ENCODE measurements at regions not wholly inside any gene's neighbourhood (a gene's known extent, or its start where the extent isn't known, plus 50 kb on each side); places are given as distances from the start of the nearest gene placed in this dataset.

DNA sequence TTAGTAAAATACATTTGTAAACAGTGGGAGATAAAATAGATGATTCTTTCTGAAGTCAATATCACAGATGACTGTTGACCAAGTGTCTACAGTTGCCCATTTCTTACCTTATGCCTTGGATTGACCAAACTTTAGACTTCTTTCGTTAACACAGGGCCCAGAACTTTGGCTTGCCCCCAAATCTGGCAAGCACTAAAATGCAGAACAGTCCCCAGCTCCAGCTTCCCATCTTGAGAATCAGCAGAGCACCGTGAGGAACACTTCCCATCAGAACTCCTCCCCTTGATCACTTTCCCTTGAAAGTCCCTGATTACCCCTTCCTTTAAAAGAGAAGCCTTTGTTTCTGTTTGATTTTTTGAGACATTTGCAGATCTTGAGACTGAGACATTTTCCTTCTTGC, 1039.9 kb downstream of the TLE1 start:
- no peak for ATAC-seq (ENCODE audit: low read depth in 2 of 2)
- Mint-ChIP-seq H3K27me3 (no peaks in the 10 kb centered on the region), H3K36me3 (peaks cover 0 to 6% of the 10 kb centered on the region in 2 donors), H3K9me3 (peaks cover 0 to 16% (median 0%) of the 10 kb centered on the region in 7 donors), H3K4me3 (no peak overlapping the region), H3K27ac (no peak overlapping the region), H3K4me1 (no peaks in the 10 kb centered on the region)
- no peak for DNase-seq

DNA sequence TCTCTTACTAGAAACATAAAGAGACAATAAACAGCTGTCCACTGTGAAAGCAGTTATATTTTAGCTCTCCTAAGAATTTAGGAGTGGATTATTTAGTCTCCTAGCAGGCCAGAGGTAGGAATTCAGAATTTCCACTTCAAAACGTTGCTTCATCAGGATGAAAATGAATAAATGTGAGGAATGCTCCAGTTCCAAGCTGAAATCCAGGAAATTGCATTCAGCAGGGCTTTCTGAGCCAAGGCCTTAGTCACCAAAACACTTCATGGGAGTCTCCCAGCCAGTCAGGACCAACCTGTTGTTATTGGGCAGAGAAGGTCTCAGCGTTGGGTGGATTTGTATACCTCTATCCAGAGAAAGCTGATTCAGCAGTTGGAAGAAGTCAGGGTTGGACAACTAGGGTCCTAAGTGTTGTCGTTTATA, 1040.3 kb downstream of the TLE1 start:
- Mint-ChIP-seq H3K27ac (no peak overlapping the region), H3K4me3 (no peak overlapping the region), H3K36me3 (peaks cover 4 to 6% of the 10 kb centered on the region in 2 donors), H3K4me1 (no peaks in the 10 kb centered on the region), H3K9me3 (peaks cover 0 to 15% (median 0%) of the 10 kb centered on the region in 7 donors), H3K27me3 (no peaks in the 10 kb centered on the region)
- ATAC-seq (ENCODE audit: low read depth in 2 of 2), result no peak
- DNase-seq, result no peak

DNA sequence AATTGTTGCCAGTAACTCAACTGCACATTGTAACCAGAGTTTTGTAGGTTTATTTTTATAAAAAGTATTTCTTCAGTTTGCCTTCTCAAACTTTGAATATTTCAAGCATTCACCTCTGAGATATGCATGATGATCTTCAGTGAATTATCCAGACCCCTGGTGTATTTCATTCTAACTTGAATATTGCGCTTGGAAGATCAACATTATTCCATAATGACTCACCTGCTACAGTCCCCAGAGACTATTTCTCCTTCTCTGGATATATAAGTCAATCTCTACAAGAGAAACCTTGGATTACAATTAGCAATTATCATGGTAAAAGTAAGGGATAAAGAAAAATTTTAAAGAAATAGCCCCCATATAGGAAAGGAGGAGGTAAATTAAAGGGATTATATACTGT, 1041.0 kb downstream of the TLE1 start:
- ATAC-seq (ENCODE audit: low read depth in 2 of 2) (no peak), DNase-seq (no peak)
- Mint-ChIP-seq H3K4me3 (no peak overlapping the region), H3K27ac (peak overlapping the region in 1 of 6 donors; percentile 77), H3K36me3 (peaks cover 9% of the 10 kb centered on the region in 2 donors), H3K4me1 (no peaks in the 10 kb centered on the region), H3K27me3 (no peaks in the 10 kb centered on the region), H3K9me3 (peaks cover 0 to 8% (median 0%) of the 10 kb centered on the region in 7 donors)

DNA sequence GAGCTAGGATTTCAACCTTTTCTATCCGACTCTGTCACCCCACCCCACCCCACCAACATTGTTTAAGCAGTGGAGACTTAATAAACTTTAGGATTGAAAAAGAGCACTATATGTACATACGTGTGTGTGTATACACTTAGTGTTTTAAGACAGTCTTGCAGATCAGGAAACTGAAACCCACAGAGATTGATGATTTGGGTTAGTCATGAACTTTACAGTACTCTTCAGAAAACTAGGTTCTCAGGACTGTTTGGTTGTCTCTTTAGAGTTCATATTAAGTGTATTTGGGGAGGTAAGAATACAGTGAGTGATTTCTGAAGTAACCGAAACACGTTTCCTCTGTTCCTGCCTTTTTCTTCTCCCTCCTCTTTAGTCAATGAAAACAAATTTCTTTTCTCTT, 1043.1 kb downstream of the TLE1 start:
- ATAC-seq (ENCODE audit: low read depth in 2 of 2) (no peak), DNase-seq (no peak)
- Mint-ChIP-seq H3K27me3 (no peaks in the 10 kb centered on the region), H3K4me1 (no peaks in the 10 kb centered on the region), H3K36me3 (peaks cover 9% of the 10 kb centered on the region in 2 donors), H3K9me3 (peaks cover 0 to 5% (median 0%) of the 10 kb centered on the region in 7 donors), H3K4me3 (no peak overlapping the region), H3K27ac (no peak overlapping the region)

- no peak overlapping the region for H3K4me3 Mint-ChIP-seq
- DNase-seq, result no peak
- peaks cover 0 to 5% (median 0%) of the 10 kb centered on the region in 7 donors for H3K9me3 Mint-ChIP-seq
- peaks cover 9% of the 10 kb centered on the region in 2 donors for H3K36me3 Mint-ChIP-seq
- H3K27ac Mint-ChIP-seq, result no peak overlapping the region
- H3K4me1 Mint-ChIP-seq, result no peaks in the 10 kb centered on the region
- no peaks in the 10 kb centered on the region for H3K27me3 Mint-ChIP-seq
- no peak for ATAC-seq (ENCODE audit: low read depth in 2 of 2)
These were observed 1045.3 kb downstream of the TLE1 start for GRCh38 chr9:80644044-80644443.

- no peak for ATAC-seq (ENCODE audit: low read depth in 2 of 2)
- peaks cover 8 to 42% (median 18%) of the 10 kb centered on the region in 7 donors for H3K9me3 Mint-ChIP-seq
- H3K4me3 Mint-ChIP-seq, result no peak overlapping the region
- no peak for DNase-seq
- no peak overlapping the region for H3K27ac Mint-ChIP-seq
- H3K27me3 Mint-ChIP-seq, result no peaks in the 10 kb centered on the region
- no peaks in the 10 kb centered on the region for H3K4me1 Mint-ChIP-seq
- H3K36me3 Mint-ChIP-seq, result peaks cover 27 to 41% of the 10 kb centered on the region in 2 donors
These were observed 1054.3 kb downstream of the TLE1 start for GRCh38 chr9:80635065-80635464.

DNA sequence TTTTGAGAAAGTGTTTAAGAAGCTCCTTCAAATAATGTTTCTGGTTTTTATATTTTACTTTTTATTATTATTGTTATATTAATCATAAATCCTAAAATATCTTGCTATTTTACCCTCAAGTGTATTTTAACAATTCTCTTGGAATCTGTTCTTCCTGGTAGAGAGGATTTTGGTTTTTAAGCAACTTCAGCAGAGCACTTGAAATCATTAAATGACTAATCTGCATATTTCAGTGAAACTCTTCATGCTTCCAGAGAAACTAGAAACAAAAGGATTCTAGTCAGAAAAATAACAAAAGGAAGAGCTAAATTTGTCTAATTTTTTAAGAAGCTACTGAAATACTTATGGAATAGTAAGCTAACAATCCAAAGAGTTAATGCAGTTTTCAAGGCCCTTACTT, 1057.3 kb downstream of the TLE1 start:
- Mint-ChIP-seq H3K27me3 (no peaks in the 10 kb centered on the region), H3K9me3 (peaks cover 8 to 42% (median 16%) of the 10 kb centered on the region in 7 donors), H3K4me3 (no peak overlapping the region), H3K27ac (no peak overlapping the region), H3K36me3 (peaks cover 27 to 38% of the 10 kb centered on the region in 2 donors), H3K4me1 (no peaks in the 10 kb centered on the region)
- DNase-seq (no peak), ATAC-seq (ENCODE audit: low read depth in 2 of 2) (no peak)

DNA sequence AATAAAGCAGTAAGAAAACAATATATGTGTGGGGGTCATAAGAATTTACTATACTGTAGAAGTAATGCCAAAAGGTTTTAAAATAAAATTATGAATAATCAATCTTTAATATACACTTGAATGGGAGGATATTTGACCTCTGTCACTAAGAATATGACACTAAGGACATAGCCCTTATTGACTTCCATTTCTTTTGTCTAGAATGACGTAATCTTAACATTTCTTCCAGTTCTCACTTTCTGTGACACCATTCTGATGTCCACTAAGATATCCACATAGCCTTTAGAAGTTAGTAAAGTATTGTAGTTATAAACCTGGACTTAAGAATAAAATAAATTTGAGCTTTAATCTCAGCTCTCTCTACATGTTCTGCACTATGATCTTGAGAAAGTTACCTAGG, 1050.7 kb downstream of the TLE4 start:
- Mint-ChIP-seq H3K9me3 (peaks cover 0 to 10% (median 4%) of the 10 kb centered on the region in 7 donors), H3K4me3 (no peak overlapping the region), H3K36me3 (peaks cover 16 to 30% of the 10 kb centered on the region in 2 donors), H3K4me1 (no peaks in the 10 kb centered on the region), H3K27ac (no peak overlapping the region), H3K27me3 (no peaks in the 10 kb centered on the region)
- no peak for ATAC-seq (ENCODE audit: low read depth in 2 of 2)
- DNase-seq, result no peak

DNA sequence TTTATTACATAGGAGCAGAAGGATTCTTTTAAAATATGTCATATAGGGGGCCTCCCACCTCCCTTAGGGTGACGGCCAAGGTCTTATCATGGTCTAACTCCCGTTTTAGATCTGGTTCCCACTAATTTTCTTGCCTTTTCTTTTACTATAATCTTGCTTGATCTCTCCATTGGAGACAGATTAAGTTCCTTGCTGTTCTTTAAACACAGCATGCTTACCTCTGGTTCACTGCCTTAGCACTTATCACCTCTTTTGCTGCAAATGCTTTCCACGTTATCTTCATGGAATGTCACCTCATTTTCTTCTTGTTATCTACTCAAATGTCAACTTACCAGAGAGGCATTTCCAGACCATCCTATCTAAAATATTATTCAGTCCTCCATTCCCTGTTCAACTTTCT, 1047.6 kb downstream of the TLE4 start:
- Mint-ChIP-seq H3K4me3 (no peak overlapping the region), H3K36me3 (peaks cover 16 to 38% of the 10 kb centered on the region in 2 donors), H3K9me3 (peaks cover 0 to 10% (median 4%) of the 10 kb centered on the region in 7 donors), H3K4me1 (no peaks in the 10 kb centered on the region), H3K27me3 (no peaks in the 10 kb centered on the region), H3K27ac (no peak overlapping the region)
- no peak for ATAC-seq (ENCODE audit: low read depth in 2 of 2)
- DNase-seq, result no peak

DNA sequence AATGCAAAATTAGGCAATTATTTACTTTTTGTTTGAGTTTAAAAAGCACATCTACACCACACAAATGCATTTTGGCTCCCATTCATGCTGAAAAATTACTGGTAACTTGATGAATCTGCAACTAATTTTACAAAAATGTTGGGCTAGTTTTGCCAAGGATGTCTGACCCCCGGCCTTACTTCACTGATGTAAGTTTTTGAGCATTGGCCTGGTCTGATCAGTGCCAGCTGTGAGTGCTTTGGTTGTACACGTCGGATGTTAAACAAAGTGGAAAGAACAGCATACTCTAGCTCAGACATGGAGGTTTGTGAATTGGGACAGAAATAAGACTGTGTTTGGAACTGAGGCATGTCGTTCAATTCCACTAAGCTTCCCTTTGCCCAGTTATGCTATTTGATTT, 1044.2 kb downstream of the TLE4 start:
- no peak for DNase-seq
- ATAC-seq (ENCODE audit: low read depth in 2 of 2), result no peak
- Mint-ChIP-seq H3K9me3 (peaks cover 0 to 10% (median 4%) of the 10 kb centered on the region in 7 donors), H3K27ac (no peak overlapping the region), H3K36me3 (peaks cover 16 to 31% of the 10 kb centered on the region in 2 donors), H3K4me3 (no peak overlapping the region), H3K27me3 (no peaks in the 10 kb centered on the region), H3K4me1 (no peaks in the 10 kb centered on the region)

- Mint-ChIP-seq H3K27me3 (no peaks in the 10 kb centered on the region), H3K36me3 (no peaks in the 10 kb centered on the region), H3K4me3 (no peak overlapping the region), H3K27ac (no peak overlapping the region), H3K9me3 (peaks cover 0 to 12% (median 0%) of the 10 kb centered on the region in 7 donors), H3K4me1 (no peaks in the 10 kb centered on the region)
- DNase-seq (no peak), ATAC-seq (ENCODE audit: low read depth in 2 of 2) (no peak)
These were observed 1034.0 kb downstream of the TLE4 start for GRCh38 chr9:80605793-80606192.

- peaks cover 0 to 3% of the 10 kb centered on the region in 2 donors for H3K36me3 Mint-ChIP-seq
- peaks cover 0 to 12% (median 0%) of the 10 kb centered on the region in 7 donors for H3K9me3 Mint-ChIP-seq
- ATAC-seq (ENCODE audit: low read depth in 2 of 2) (no peak), DNase-seq (no peak)
- H3K27ac Mint-ChIP-seq, result no peak overlapping the region
- H3K27me3 Mint-ChIP-seq, result no peaks in the 10 kb centered on the region
- H3K4me3 Mint-ChIP-seq, result no peak overlapping the region
- no peaks in the 10 kb centered on the region for H3K4me1 Mint-ChIP-seq
These were observed 1033.4 kb downstream of the TLE4 start for GRCh38 chr9:80605129-80605528.

DNA sequence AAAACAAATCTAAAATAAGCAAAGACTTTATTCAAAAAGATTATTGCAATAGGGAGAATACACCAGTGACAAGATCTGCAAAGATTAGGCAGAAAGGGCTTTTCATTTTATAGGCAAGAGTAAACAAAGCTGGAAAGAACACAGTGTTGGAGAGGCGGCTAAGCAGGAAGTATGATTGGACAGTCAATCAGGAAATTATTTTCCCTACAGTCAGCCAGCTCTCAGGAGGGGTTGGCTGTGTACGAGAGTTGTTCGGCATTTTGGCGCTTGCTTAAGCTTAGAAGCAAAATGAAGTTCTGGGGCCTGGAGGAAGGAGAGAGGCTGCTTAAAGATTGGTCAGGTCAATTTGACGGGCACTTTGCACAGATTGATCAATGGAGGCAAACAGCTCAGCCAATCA, 1030.5 kb downstream of the TLE4 start:
- no peak overlapping the region for H3K4me3 Mint-ChIP-seq
- peaks cover 0 to 7% (median 3%) of the 10 kb centered on the region in 7 donors for H3K9me3 Mint-ChIP-seq

DNA sequence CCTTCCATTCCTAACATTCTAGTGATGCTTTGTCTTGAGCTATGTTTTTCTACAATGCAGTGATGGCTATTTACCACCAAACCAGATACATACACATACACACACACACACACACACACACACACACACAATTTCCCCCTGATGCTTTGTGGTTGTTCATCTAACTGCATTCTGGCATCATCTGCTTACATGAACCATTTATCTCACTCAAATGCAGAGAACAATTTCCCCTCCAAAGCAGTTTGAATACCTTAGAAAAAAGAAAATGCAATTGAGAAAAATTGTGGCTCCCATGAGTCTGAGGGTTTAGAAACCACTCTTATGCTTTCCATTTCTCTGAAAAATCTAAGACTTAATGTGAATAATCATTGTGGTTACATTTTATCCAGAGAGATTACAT, 1024.8 kb downstream of the TLE4 start:
- peaks cover 0 to 15% (median 6%) of the 10 kb centered on the region in 7 donors for H3K9me3 Mint-ChIP-seq
- H3K4me3 Mint-ChIP-seq, result no peak overlapping the region
- no peak overlapping the region for H3K27ac Mint-ChIP-seq
- no peak for ATAC-seq (ENCODE audit: low read depth in 2 of 2)
- DNase-seq, result no peak
- H3K4me1 Mint-ChIP-seq, result no peaks in the 10 kb centered on the region
- H3K27me3 Mint-ChIP-seq, result peaks cover 0 to 4% (median 0%) of the 10 kb centered on the region in 3 donors
- H3K36me3 Mint-ChIP-seq, result peaks cover 11 to 20% of the 10 kb centered on the region in 2 donors

More for the DNA sequence above, 1030.5 kb downstream of the TLE4 start:
- ATAC-seq (ENCODE audit: low read depth in 2 of 2) (no peak), DNase-seq (no peak)
- Mint-ChIP-seq H3K4me1 (no peaks in the 10 kb centered on the region), H3K27ac (peak overlapping the region in 1 of 6 donors; percentile 16), H3K27me3 (peaks cover 0 to 4% (median 0%) of the 10 kb centered on the region in 3 donors), H3K36me3 (peaks cover 0 to 11% of the 10 kb centered on the region in 2 donors)

DNA sequence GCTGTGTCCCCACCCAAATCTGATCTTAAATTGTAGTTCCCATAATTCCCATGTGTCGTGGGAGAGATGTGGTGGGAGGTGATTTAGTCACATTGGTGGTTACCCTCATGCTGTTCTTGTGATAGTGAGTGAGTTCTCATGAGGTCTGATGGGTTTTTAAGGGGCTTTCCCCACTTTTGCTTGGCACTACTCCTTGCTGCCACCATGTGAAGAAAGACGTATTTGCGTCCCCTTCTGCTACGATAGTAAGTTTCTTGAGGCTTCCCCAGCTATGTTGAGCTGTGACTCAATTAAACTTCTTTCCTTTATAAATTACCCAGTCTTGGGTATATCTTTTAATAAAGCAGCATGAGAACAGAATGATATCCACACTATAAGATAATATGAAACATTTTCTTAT, 1023.4 kb downstream of the TLE4 start:
- ATAC-seq (ENCODE audit: low read depth in 2 of 2), result no peak
- H3K4me1 Mint-ChIP-seq, result no peaks in the 10 kb centered on the region

More for the DNA sequence above, 1023.4 kb downstream of the TLE4 start:
- Mint-ChIP-seq H3K27me3 (peaks cover 0 to 4% (median 0%) of the 10 kb centered on the region in 3 donors), H3K36me3 (peaks cover 11 to 18% of the 10 kb centered on the region in 2 donors), H3K27ac (no peak overlapping the region), H3K9me3 (peaks cover 0 to 15% (median 6%) of the 10 kb centered on the region in 7 donors), H3K4me3 (peak overlapping the region in 1 of 8 donors; percentile 6)
- no peak for DNase-seq

Data from naive B cell (primary cell).